WTC11 (cell line): ENCODE measurements at regions not wholly inside any gene's neighbourhood (a gene's known extent, or its start where the extent isn't known, plus 50 kb on each side); places are given as distances from the start of the nearest gene placed in this dataset.

Source experiments
- ATAC-seq: fragments of 200-7000 bp; cut with Tn5 transposase; 2 replicates; pipeline ENCODE4 v1.10.0; 2021; ENCODE audit warnings: mild to moderate bottlenecking, moderate library complexity
- CTCF ChIA-PET: fragments of 300-600 bp; sonication (Branson Sonifier 250); formaldehyde crosslinking; loops from one replicate; lab custom pipeline; 2021; ENCODE audit warnings: antibody characterized with exemption; lab: Charles Lee
- POLR2A ChIA-PET: fragments of 350-600 bp; sonication (Branson Sonifier 250); formaldehyde crosslinking; loops from one replicate; lab custom pipeline; 2021; ENCODE audit warnings: antibody characterized with exemption; lab: Charles Lee
- DNase-seq: peaks from one replicate; pipeline ENCODE4 v3.0.0; 2021; ENCODE audit warnings: low spot score
- H3K27ac Mint-ChIP-seq: 2 replicates; pipeline ENCODE4 v1.8.0; 2021; ENCODE audit warnings: mixed read lengths
- H3K27me3 Mint-ChIP-seq: 2 replicates; pipeline ENCODE4 v1.8.0; 2021; ENCODE audit warnings: low read depth, mild to moderate bottlenecking, moderate library complexity, mixed read lengths
- H3K36me3 Mint-ChIP-seq: 2 replicates; pipeline ENCODE4 v1.8.0; 2021; ENCODE audit warnings: mixed read lengths
- H3K4me1 Mint-ChIP-seq: 2 replicates; pipeline ENCODE4 v1.8.0; 2022; ENCODE audit warnings: mixed read lengths
- H3K4me3 Mint-ChIP-seq: 2 replicates; pipeline ENCODE4 v1.8.0; 2021; ENCODE audit warnings: mild to moderate bottlenecking, moderate library complexity, mixed read lengths
- H3K9me3 Mint-ChIP-seq: 2 replicates; pipeline ENCODE4 v1.8.0; 2021; ENCODE audit warnings: mixed read lengths
- AFF4 ChIP-seq: sonication (generic); formaldehyde crosslinking; IDR thresholded peaks from 2 replicates; pipeline ENCODE4 v1.8.1; 2023; ENCODE audit warnings: mild to moderate bottlenecking, missing genetic modification reagents, borderline replicate concordance
- CREB1 ChIP-seq: sonication (generic); formaldehyde crosslinking; IDR thresholded peaks from 2 replicates; pipeline ENCODE4 v1.8.0; 2023; ENCODE audit warnings: mild to moderate bottlenecking, missing genetic modification reagents
- ELF4 ChIP-seq: sonication (generic); formaldehyde crosslinking; IDR thresholded peaks from 2 replicates; pipeline ENCODE4 v1.8.1; 2022; ENCODE audit warnings: low read depth, mild to moderate bottlenecking, moderate library complexity, missing genetic modification reagents
- ERG ChIP-seq: fragments of 250-450 bp; sonication (Bioruptor Pico); IDR thresholded peaks from 2 replicates; pipeline ENCODE4 v1.8.0; 2021; ENCODE audit warnings: mild to moderate bottlenecking
- FOXK1 ChIP-seq: sonication (generic); formaldehyde crosslinking; IDR thresholded peaks from 2 replicates; pipeline ENCODE4 v1.8.0; 2022; ENCODE audit warnings: mild to moderate bottlenecking, moderate library complexity, missing genetic modification reagents
- GRHL2 ChIP-seq: fragments of 250-450 bp; sonication (Bioruptor Pico); IDR thresholded peaks from 2 replicates; pipeline ENCODE4 v1.8.0; 2022; ENCODE audit warnings: mild to moderate bottlenecking, moderate library complexity; ENCODE audit not compliant: insufficient replicate concordance, severe bottlenecking
- JUN ChIP-seq: sonication (generic); formaldehyde crosslinking; IDR thresholded peaks from 2 replicates; pipeline ENCODE4 v1.8.0; 2023; ENCODE audit warnings: mild to moderate bottlenecking, missing genetic modification reagents
- KAT7 ChIP-seq: sonication (generic); formaldehyde crosslinking; IDR thresholded peaks from 2 replicates; pipeline ENCODE4 v1.8.1; 2023; ENCODE audit warnings: missing genetic modification reagents, mild to moderate bottlenecking, borderline replicate concordance
- SOX15 ChIP-seq: fragments of 250-450 bp; sonication (Bioruptor Pico); IDR thresholded peaks from 2 replicates; pipeline ENCODE4 v1.9.0; 2021; ENCODE audit warnings: mild to moderate bottlenecking
- STAT6 ChIP-seq: sonication (generic); formaldehyde crosslinking; conservative IDR thresholded peaks from 2 replicates; pipeline ENCODE4 v1.8.1; 2023; ENCODE audit warnings: mild to moderate bottlenecking, low read depth, missing genetic modification reagents, moderate library complexity
- TCF7 ChIP-seq: sonication (generic); formaldehyde crosslinking; IDR thresholded peaks from 2 replicates; pipeline ENCODE4 v1.8.0; 2022; ENCODE audit warnings: mild to moderate bottlenecking, low read depth, missing genetic modification reagents, moderate library complexity
- TEAD4 ChIP-seq: sonication (generic); formaldehyde crosslinking; IDR thresholded peaks from 2 replicates; pipeline ENCODE4 v1.8.0; 2022; ENCODE audit warnings: mild to moderate bottlenecking, missing genetic modification reagents
- TP53 ChIP-seq: sonication (generic); formaldehyde crosslinking; IDR thresholded peaks from 2 replicates; pipeline ENCODE4 v1.8.1; 2023; ENCODE audit warnings: mild to moderate bottlenecking, missing genetic modification reagents
- ZNF138 ChIP-seq: sonication (generic); formaldehyde crosslinking; conservative IDR thresholded peaks from 2 replicates; pipeline ENCODE4 v1.8.1; 2022; ENCODE audit warnings: mild to moderate bottlenecking, moderate library complexity, missing genetic modification reagents
- ZNF263 ChIP-seq: sonication (generic); formaldehyde crosslinking; IDR thresholded peaks from 2 replicates; pipeline ENCODE4 v1.8.1; 2022; ENCODE audit warnings: low read depth, mild to moderate bottlenecking, moderate library complexity, missing genetic modification reagents
- TF ChIP-seq, protein P1 (sequence below): sonication (generic); formaldehyde crosslinking; IDR thresholded peaks from 2 replicates; pipeline ENCODE4 v1.8.1; 2022; ENCODE audit warnings: missing genetic modification reagents, borderline replicate concordance
- TF ChIP-seq, protein P2 (sequence below): sonication (generic); formaldehyde crosslinking; IDR thresholded peaks from 2 replicates; pipeline ENCODE4 v1.8.1; 2023; ENCODE audit warnings: mild to moderate bottlenecking, missing genetic modification reagents
- TF ChIP-seq, protein P3 (sequence below): sonication (generic); formaldehyde crosslinking; IDR thresholded peaks from 2 replicates; pipeline ENCODE4 v1.8.0; 2022; ENCODE audit warnings: mild to moderate bottlenecking, missing genetic modification reagents

- H3K27me3 Mint-ChIP-seq = peaks cover 3% of the 10 kb centered on the region
- H3K36me3 Mint-ChIP-seq = no peaks in the 10 kb centered on the region
- no peak for TF ChIP-seq CREB1 (CRISPR knock-in tag)
- TF ChIP-seq, protein P1, sequence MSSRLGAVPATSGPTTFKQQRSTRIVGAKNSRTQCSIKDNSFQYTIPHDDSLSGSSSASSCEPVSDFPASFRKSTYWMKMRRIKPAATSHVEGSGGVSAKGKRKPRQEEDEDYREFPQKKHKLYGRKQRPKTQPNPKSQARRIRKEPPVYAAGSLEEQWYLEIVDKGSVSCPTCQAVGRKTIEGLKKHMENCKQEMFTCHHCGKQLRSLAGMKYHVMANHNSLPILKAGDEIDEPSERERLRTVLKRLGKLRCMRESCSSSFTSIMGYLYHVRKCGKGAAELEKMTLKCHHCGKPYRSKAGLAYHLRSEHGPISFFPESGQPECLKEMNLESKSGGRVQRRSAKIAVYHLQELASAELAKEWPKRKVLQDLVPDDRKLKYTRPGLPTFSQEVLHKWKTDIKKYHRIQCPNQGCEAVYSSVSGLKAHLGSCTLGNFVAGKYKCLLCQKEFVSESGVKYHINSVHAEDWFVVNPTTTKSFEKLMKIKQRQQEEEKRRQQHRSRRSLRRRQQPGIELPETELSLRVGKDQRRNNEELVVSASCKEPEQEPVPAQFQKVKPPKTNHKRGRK = no peak
- TF ChIP-seq ZNF263 = no peak
- no peak for TF ChIP-seq TP53 (CRISPR knock-in tag)
- TF ChIP-seq TCF7 (CRISPR knock-in tag) = no peak
- TF ChIP-seq FOXK1 (CRISPR knock-in tag) = no peak
- TF ChIP-seq, all 79 proteins: peak for 0
- no peak for DNase-seq
- Mint-ChIP-seq H3K27ac (no peak overlapping the region), H3K9me3 (no peaks in the 10 kb centered on the region), H3K4me3 (no peak overlapping the region), H3K4me1 (peaks cover 32% of the 10 kb centered on the region)
- ChIA-PET POLR2A (no interaction called here), CTCF (no interaction called here)
- no peak; the same call in 1 of the 2 replicates for ATAC-seq
Observed at GRCh38 chr10:83943049-83943448, 196.3 kb upstream of the GHITM start.

GRCh38 chr10:83943920-83944319, 195.4 kb upstream of the GHITM start:
- Mint-ChIP-seq H3K9me3 (no peaks in the 10 kb centered on the region), H3K4me1 (peaks cover 35% of the 10 kb centered on the region), H3K27me3 (peaks cover 5% of the 10 kb centered on the region), H3K4me3 (no peak overlapping the region), H3K27ac (no peak overlapping the region), H3K36me3 (no peaks in the 10 kb centered on the region)
- ATAC-seq = no peak
- ChIA-PET CTCF (no interaction called here), POLR2A (no interaction called here)
- no peak for DNase-seq
- no peak for TF ChIP-seq ELF4 (CRISPR knock-in tag)
- no peak for TF ChIP-seq SOX15
- no peak for TF ChIP-seq ERG
- no peak for TF ChIP-seq TCF7 (CRISPR knock-in tag)
- no peak for TF ChIP-seq AFF4
- no peak for TF ChIP-seq KAT7 (CRISPR knock-in tag)
- TF ChIP-seq ZNF263 = no peak
- TF ChIP-seq, protein P2, sequence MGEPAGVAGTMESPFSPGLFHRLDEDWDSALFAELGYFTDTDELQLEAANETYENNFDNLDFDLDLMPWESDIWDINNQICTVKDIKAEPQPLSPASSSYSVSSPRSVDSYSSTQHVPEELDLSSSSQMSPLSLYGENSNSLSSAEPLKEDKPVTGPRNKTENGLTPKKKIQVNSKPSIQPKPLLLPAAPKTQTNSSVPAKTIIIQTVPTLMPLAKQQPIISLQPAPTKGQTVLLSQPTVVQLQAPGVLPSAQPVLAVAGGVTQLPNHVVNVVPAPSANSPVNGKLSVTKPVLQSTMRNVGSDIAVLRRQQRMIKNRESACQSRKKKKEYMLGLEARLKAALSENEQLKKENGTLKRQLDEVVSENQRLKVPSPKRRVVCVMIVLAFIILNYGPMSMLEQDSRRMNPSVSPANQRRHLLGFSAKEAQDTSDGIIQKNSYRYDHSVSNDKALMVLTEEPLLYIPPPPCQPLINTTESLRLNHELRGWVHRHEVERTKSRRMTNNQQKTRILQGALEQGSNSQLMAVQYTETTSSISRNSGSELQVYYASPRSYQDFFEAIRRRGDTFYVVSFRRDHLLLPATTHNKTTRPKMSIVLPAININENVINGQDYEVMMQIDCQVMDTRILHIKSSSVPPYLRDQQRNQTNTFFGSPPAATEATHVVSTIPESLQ (CRISPR knock-in tag) = no peak
- TF ChIP-seq STAT6 = no peak
- no peak for TF ChIP-seq JUN (CRISPR knock-in tag)
- no peak for TF ChIP-seq GRHL2 (CRISPR knock-in tag)
- no peak for TF ChIP-seq ZNF138 (CRISPR knock-in tag)
- no peak for TF ChIP-seq CREB1 (CRISPR knock-in tag)
- TF ChIP-seq, protein P3, sequence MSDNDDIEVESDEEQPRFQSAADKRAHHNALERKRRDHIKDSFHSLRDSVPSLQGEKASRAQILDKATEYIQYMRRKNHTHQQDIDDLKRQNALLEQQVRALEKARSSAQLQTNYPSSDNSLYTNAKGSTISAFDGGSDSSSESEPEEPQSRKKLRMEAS = no peak
- TF ChIP-seq TEAD4 (CRISPR knock-in tag) = no peak
- TF ChIP-seq, protein P1 = no peak
